ENCODE measurements at regions not wholly inside any gene's neighbourhood (a gene's known extent, or its start where the extent isn't known, plus 50 kb on each side); places are given as distances from the start of the nearest gene placed in this dataset.

GRCh38 chr4:152247271-152247975 is 288.5 kb downstream of the FBXW7 start:
- no peak overlapping the region for H3K27ac Mint-ChIP-seq
- H3K4me1 Mint-ChIP-seq = no peaks in the 10 kb centered on the region
- H3K27me3 ChIP-seq (replicated peaks in 1 of 4; ENCODE audit: control extremely low read depth in 1 of 4, control insufficient read depth in 3 of 4, insufficient read depth in 4 of 4, low read length in 3 of 4) = peaks cover 0 to 10% (median 1%) of the 10 kb centered on the region in 4 experiments
- H2AFZ ChIP-seq (ENCODE audit: insufficient read depth, low read depth, low read length, poor library complexity, severe bottlenecking) = no peak overlapping the region
- no peaks in the 10 kb centered on the region for H3K4me1 ChIP-seq (ENCODE audit: control insufficient read depth in 2 of 2, insufficient read depth in 2 of 2, low read length in 2 of 2)
- no peaks in the 10 kb centered on the region for H3K9me3 Mint-ChIP-seq (ENCODE audit: insufficient read depth)
- no peak overlapping the region for H3K4me3 Mint-ChIP-seq
- 97% methylated on average over 17 of the region's 19 CpGs for WGBS (ENCODE audit: insufficient coverage)
- CTCF ChIA-PET = no interaction called here
- no peak overlapping the region for H3K27ac ChIP-seq (ENCODE audit: low read length in 2 of 2)
- H3K4me3 ChIP-seq (ENCODE audit: control extremely low read depth in 1 of 5, extremely low read depth in 1 of 5, insufficient read depth in 1 of 5, low read depth in 2 of 5, low read length in 4 of 5) = no peak overlapping the region
- H3K4me2 ChIP-seq (replicated peaks; ENCODE audit: low read depth, low read length, poor library complexity, severe bottlenecking) = no peak overlapping the region
- POLR2A ChIA-PET = no interaction called here
- ATAC-seq (ENCODE audit: low read depth) (no peak), DNase-seq (no peak)
- no peaks in the 10 kb centered on the region for H3K79me2 ChIP-seq (ENCODE audit: control insufficient read depth, insufficient read depth, low read length)
- no peak for TF ChIP-seq CTCF (IDR thresholded peaks at IDR 0.05)
- TF ChIP-seq EZH2 (IDR thresholded peaks at IDR 0.05; ENCODE audit: borderline replicate concordance, insufficient read depth, low read depth, low read length, poor library complexity, severe bottlenecking) = no peak
- H3K9ac ChIP-seq (ENCODE audit: low read length) = no peak overlapping the region
- intact Hi-C loops (cut with micrococcal nuclease) = no loop called here
- no peaks in the 10 kb centered on the region for H4K20me1 ChIP-seq (ENCODE audit: control insufficient read depth, insufficient read depth, low read length, poor library complexity, severe bottlenecking)
- peaks cover 13% of the 10 kb centered on the region for H3K27me3 Mint-ChIP-seq
- no peaks in the 10 kb centered on the region for H3K36me3 ChIP-seq (replicated peaks in 1 of 2; ENCODE audit: control extremely low read depth in 1 of 2, control insufficient read depth in 1 of 2, extremely low read depth in 1 of 2, insufficient read depth in 2 of 2, low read length in 1 of 2)
- peaks cover 0 to 3% (median 0%) of the 10 kb centered on the region in 3 donors for H3K9me3 ChIP-seq (ENCODE audit: control extremely low read depth in 1 of 3, control insufficient read depth in 2 of 3, insufficient read depth in 1 of 3, low read length in 2 of 3)

GRCh38 chr4:152246659-152247058 is 289.2 kb downstream of the FBXW7 start:
- H3K79me2 ChIP-seq (ENCODE audit: control insufficient read depth, insufficient read depth, low read length) = no peaks in the 10 kb centered on the region
- TF ChIP-seq EZH2 (IDR thresholded peaks at IDR 0.05; ENCODE audit: borderline replicate concordance, insufficient read depth, low read depth, low read length, poor library complexity, severe bottlenecking) (no peak), CTCF (IDR thresholded peaks at IDR 0.05) (no peak)
- peaks cover 0 to 3% (median 0%) of the 10 kb centered on the region in 3 donors for H3K9me3 ChIP-seq (ENCODE audit: control extremely low read depth in 1 of 3, control insufficient read depth in 2 of 3, insufficient read depth in 1 of 3, low read length in 2 of 3)
- Mint-ChIP-seq H3K9me3 (ENCODE audit: insufficient read depth) (no peaks in the 10 kb centered on the region), H3K27me3 (peaks cover 11% of the 10 kb centered on the region), H3K27ac (no peak overlapping the region), H3K4me3 (no peak overlapping the region), H3K4me1 (no peaks in the 10 kb centered on the region)
- CTCF ChIA-PET = no interaction called here
- no peak for ATAC-seq (ENCODE audit: low read depth)
- H3K27ac ChIP-seq (ENCODE audit: low read length in 2 of 2) = no peak overlapping the region
- no peak for DNase-seq
- intact Hi-C loops (cut with micrococcal nuclease) = no loop called here
- H3K4me1 ChIP-seq (ENCODE audit: control insufficient read depth in 2 of 2, insufficient read depth in 2 of 2, low read length in 2 of 2) = no peaks in the 10 kb centered on the region
- POLR2A ChIA-PET = no interaction called here
- no peak overlapping the region for H3K4me3 ChIP-seq (ENCODE audit: control extremely low read depth in 1 of 5, extremely low read depth in 1 of 5, insufficient read depth in 1 of 5, low read depth in 2 of 5, low read length in 4 of 5)
- H3K9ac ChIP-seq (ENCODE audit: low read length) = no peak overlapping the region
- no peaks in the 10 kb centered on the region for H4K20me1 ChIP-seq (ENCODE audit: control insufficient read depth, insufficient read depth, low read length, poor library complexity, severe bottlenecking)
- H3K36me3 ChIP-seq (replicated peaks in 1 of 2; ENCODE audit: control extremely low read depth in 1 of 2, control insufficient read depth in 1 of 2, extremely low read depth in 1 of 2, insufficient read depth in 2 of 2, low read length in 1 of 2) = no peaks in the 10 kb centered on the region
- peaks cover 0 to 10% (median 1%) of the 10 kb centered on the region in 4 experiments for H3K27me3 ChIP-seq (replicated peaks in 1 of 4; ENCODE audit: control extremely low read depth in 1 of 4, control insufficient read depth in 3 of 4, insufficient read depth in 4 of 4, low read length in 3 of 4)
- WGBS (ENCODE audit: insufficient coverage) = 89% methylated on average over 6 of the region's 13 CpGs
- H2AFZ ChIP-seq (ENCODE audit: insufficient read depth, low read depth, low read length, poor library complexity, severe bottlenecking) = no peak overlapping the region
- no peak overlapping the region for H3K4me2 ChIP-seq (replicated peaks; ENCODE audit: low read depth, low read length, poor library complexity, severe bottlenecking)

Measured in B cell (primary cell).